Hepatic stellate cell (primary cell): ENCODE measurements at regions not wholly inside any gene's neighbourhood (a gene's known extent, or its start where the extent isn't known, plus 50 kb on each side); places are given as distances from the start of the nearest gene placed in this dataset.
"Not testable (repeated sequence)": the region's sequence is repeated elsewhere in the genome, so short reads cannot be mapped to it uniquely, and the experiment has no call there.

Source experiments
- DNase-seq: peaks from one replicate; pipeline ENCODE4 v3.0.0; 2011; ENCODE audit warnings: low spot score

DNA sequence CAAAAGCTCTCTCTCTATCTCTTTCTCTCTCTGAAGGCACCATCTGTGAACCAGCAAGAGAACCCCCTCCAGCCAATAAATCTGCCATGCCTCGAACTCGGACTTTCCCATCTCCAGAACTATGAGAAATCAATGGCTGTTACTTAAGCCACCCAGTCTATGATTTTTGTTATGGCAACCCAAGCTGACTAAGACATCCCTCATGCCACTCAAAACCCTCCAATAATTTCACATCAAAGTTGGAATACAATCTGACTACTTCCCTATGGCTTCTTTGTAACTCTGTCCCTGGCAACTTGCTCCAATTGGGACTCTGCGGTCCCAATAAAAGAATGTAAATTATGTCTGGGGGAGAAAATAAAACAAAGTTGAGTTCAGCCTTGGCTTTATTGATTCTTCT is 265.7 kb downstream of the SHOX start:
- no peak for DNase-seq

- no peak for DNase-seq
These were observed 259.5 kb downstream of the SHOX start for GRCh38 chrX:889966-890651.

DNA sequence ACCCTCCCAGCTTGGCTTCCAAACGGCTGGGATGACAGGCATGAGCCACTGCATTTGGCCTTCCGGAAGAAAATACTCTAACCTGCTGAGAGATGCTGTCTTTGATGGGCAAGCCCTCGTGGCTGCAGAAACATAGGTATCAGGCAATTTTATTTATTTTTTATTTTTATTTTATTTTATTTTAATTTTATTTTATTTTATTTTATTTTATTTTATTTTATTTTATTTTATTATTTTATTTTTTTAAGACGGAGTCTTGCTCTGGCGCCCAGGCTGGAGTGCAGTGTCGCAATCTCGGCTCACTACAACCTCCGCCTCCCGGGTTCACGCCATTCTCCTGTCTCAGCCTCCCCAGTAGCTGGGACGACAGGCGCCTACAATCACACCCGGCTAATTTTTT is 257.1 kb downstream of the SHOX start:
- DNase-seq, result not testable (repeated sequence)

GRCh38 chrX:883588-883987 is 253.0 kb downstream of the SHOX start:
- DNase-seq, result no peak

DNA sequence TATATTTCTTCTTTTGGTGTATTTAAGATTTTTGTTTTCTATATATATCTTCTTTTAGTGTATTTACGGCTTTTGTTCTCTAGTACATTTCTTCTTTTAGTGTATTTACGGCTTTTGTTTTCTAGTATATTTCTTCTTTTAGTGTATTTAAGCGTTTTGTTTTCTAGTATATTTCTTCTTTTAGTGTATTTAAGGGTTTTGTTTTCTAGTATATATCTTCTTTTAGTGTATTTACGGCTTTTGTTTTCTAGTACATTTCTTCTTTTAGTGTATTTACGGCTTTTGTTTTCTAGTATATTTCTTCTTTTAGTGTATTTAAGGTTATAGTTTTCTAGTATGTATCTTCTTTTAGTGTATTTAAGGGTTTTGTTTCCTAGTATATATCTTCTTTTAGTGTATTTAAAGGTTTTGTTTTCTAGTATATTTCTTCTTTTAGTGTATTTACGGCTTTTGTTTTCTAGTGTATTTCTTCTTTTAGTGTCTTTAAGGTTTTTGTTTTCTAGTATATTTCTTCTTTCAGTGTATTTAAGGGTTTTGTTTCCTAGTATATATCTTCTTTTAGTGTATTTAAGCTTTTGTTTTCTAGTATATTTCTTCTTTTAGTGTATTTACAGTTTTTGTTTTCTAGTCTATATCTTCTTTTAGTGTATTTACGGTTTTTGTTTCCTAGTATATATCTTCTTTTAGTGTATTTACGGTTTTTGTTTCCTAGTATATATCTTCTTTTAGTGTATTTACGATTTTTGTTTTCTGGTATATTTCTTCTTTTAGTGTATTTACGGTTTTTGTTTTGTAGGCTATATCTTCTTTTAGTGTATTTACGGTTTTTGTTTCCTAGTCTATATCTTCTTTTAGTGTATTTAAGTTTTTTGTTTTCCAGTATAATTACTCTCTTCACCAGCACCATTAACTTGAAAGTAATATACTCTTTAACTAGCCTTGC is 249.4 kb downstream of the SHOX start:
- DNase-seq, result not testable (repeated sequence)

DNA sequence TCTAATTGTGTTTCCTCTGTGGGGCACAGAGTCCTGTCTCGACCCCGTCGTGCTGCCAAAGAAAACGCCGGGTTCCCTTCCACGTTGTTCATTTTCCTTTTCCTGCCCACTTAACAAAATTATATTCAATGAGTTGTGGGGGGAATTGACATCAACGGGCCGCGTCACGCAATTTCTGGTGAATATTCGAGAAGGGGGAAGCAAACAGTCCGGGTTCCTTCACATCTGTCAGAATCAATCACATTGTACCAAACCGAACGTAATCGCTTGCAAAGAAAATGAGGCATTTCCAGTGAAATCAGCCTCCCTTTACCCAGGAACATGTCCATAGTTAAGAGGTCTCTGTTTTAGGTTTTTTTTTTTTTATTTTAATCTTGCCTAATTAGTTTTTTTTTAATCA is 243.5 kb downstream of the SHOX start:
- no peak for DNase-seq

DNA sequence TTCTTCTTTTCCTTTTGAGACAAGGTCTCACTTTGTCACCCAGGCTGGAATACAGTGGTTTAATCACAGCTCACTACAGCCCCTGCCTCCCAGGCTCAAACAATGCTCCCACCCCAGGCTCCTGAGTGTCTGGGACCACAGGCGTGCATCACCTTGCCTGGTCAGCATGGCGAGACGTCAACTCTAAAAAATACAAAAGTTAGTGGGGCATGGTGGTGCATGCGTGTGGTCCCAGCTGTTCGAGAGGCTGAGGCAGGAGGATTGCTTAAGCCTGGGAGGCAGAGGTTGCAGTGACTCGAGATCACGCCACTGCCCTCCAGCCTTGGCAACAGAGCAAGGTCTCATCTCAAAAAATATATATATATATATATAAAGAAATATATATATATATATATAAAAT is 242.4 kb downstream of the SHOX start:
- no peak for DNase-seq

- DNase-seq, result no peak
These were observed 241.5 kb downstream of the SHOX start for GRCh38 chrX:872090-872489.

DNA sequence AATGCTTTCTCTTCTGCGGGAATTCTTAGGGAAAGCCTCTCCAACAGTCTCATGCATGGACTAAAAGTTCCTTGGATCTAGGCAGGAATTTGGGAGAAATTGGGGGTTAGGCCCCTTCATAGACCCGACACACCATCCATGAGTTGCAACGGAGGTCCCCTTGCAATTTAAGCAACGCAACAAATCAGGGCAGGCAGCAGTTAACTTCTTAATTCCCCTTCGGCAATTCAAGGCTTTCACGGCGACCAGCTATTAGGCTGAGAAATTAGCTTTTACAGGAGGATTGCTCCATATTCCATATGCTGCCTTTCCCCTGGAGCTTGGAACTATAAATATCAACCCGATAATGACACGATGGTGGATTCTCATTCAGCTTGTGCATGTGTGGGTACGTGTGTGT is 241.0 kb downstream of the SHOX start:
- no peak for DNase-seq

DNA sequence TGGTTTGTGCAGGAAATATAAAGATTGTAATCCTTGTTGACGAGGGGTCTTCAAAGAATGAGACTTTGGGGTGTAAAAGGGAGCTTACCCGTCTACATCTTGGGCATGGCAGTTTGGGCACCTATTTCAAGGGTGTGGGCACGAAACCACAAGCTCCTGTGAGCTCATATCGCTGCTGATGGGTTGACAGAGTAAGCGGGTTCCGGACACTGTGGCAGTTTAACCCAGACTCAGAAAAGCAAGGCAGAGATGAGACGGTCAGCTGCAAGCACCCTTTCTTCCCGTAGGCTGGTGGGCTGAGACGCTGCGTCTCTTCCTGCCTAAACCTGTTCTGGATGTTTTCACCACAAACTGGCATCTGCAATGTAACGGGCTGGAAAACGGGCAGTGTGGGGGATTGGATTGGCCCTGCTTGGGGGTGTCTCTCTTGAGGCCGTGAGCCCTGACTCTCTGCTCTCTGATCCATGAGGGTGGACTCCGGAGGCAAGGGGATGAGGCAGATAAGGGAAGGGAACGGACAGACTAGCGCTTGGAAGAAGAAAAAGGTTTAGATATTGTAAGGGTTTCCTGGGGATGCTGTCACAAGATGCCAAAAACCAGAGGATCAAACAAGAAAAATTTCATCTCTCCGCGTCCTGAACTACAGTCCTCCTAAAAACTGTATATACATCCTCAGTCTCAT is 237.5 kb downstream of the SHOX start:
- no peak for DNase-seq

GRCh38 chrX:867502-867901 is 236.9 kb downstream of the SHOX start:
- DNase-seq, result no peak

- DNase-seq, result no peak
These were observed 235.9 kb downstream of the SHOX start for GRCh38 chrX:866441-866990.

GRCh38 chrX:865422-865821 is 234.8 kb downstream of the SHOX start:
- DNase-seq, result no peak

GRCh38 chrX:861921-862320 is 231.3 kb downstream of the SHOX start:
- no peak for DNase-seq

DNA sequence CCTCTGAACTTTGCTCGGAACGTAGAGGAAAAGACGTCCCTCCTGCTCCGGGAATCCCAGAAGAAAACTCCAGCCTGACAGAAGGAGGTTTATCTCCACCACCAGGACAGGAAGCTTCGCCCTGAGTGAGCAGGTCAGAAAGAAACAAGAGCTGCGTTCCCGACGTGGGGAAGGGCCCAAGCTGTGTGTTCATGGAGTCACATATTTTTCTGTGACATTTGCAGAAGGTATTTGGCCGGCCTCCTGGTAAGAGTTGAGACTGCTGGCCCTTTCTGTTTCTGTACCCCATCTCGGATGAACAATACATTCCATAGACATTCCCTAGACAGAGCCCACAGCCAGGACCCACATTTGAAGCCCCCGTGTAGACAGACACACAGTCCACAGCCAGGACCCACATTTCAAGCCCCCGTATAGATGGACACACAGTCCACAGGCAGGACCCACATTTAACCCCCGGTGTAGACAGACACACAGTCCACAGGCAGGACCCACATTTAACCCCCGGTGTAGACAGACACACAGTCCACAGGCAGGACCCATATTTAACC is 230.8 kb downstream of the SHOX start:
- no peak for DNase-seq

DNA sequence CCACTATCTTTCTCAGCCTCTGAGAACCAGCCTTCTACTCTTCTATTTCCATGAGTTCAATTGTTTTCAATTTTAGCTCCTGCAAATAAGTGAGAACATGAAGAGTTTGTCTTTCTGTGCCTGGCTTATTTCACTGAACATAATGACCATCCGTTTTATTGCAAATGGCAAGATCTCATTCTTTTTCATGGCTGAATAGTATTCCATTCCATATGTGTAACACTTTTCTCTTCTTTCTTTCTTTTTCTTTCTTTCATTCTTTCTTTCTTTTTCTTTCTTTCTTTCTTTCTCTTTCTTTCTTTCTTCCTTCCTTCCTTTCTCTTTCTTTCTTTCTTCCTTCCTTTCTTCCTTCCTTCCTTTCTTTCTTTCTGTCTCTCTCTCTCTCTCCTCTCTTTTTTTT is 228.7 kb downstream of the SHOX start:
- no peak for DNase-seq

DNA sequence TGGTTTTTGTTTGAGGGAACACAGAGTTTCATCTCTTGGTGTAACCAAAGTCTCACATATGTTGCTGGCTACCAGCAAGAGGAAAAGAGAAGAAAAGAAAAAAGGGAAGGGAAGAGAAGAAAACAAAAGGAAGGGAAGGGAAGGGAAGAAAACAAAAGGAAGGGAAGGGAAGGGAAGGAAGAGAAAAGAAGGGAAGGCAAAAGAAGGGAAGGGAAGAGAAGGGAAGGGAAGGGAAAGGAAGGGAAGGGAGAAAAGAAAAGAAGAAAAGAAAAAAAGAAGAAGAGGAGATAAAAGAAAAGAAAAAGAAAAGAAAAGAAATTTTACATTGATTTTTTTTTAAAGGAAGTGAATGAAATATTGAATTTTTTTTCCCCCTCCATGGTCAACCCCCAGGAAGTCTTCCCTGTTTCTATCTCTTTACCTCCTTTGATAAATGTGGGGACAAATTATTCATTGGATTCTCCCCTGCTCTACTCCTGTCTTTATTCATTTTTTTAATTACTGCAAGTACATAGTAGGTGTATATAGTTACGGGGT is 228.0 kb downstream of the SHOX start:
- no peak for DNase-seq

DNA sequence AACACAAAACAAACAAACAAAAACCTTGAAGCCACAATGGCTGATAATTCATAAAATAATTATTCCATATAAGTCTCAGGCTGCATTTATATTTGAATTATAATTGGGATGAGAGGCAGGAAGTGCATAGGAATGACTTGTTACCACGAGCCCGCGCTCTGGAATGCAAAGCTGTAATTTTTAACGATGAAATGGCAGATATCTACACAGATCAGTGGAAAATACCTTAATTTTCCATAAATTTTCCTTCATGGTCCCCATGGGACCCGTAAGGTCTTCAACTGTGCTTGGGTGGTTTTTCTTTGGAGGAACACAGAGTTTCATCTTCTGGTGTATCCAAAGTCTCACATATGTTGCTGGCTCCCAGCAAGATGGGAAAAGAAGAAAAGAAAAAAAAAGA is 226.8 kb downstream of the SHOX start:
- DNase-seq, result no peak

GRCh38 chrX:856566-857290 is 226.1 kb downstream of the SHOX start:
- DNase-seq, result no peak

- DNase-seq, result no peak
These were observed 222.7 kb downstream of the SHOX start for GRCh38 chrX:853304-853703.

- no peak for DNase-seq
These were observed 219.9 kb downstream of the SHOX start for GRCh38 chrX:850471-850916.
